ENCODE measurements at regions not wholly inside any gene's neighbourhood (a gene's known extent, or its start where the extent isn't known, plus 50 kb on each side); places are given as distances from the start of the nearest gene placed in this dataset.

DNA sequence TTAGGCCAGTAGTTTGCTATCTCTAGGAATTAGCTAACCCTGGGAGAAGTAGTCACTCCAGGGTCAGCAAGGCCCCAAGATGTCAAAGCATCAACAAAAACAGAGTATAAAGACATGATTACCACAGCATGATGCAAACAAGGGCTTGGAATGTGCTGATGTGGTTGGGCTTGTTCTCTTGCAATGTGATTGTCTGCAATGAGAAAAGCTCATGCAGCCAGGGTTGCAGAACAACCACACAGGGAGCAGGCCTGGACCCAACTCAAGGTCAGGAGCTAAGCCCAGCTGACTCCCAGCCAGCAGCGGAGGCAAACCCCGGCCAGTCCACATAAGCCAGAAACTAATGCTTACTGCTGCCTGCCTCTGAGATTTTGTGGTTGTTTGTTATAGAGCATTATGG is 132.4 kb upstream of the ZC3H12C start:
- TF ChIP-seq, protein P1, sequence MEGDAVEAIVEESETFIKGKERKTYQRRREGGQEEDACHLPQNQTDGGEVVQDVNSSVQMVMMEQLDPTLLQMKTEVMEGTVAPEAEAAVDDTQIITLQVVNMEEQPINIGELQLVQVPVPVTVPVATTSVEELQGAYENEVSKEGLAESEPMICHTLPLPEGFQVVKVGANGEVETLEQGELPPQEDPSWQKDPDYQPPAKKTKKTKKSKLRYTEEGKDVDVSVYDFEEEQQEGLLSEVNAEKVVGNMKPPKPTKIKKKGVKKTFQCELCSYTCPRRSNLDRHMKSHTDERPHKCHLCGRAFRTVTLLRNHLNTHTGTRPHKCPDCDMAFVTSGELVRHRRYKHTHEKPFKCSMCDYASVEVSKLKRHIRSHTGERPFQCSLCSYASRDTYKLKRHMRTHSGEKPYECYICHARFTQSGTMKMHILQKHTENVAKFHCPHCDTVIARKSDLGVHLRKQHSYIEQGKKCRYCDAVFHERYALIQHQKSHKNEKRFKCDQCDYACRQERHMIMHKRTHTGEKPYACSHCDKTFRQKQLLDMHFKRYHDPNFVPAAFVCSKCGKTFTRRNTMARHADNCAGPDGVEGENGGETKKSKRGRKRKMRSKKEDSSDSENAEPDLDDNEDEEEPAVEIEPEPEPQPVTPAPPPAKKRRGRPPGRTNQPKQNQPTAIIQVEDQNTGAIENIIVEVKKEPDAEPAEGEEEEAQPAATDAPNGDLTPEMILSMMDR (conservative IDR thresholded peaks at IDR 0.05 in 1 of 2, IDR thresholded peaks at IDR 0.05 in 1 of 2; ENCODE audit: extremely low read depth in 1 of 2, insufficient read depth in 1 of 2, low read depth in 1 of 2, low read length in 2 of 2) = no peak
- TF ChIP-seq EZH2 (IDR thresholded peaks at IDR 0.05; ENCODE audit: borderline replicate concordance, low read length) = no peak
